Chondrocyte (in vitro differentiated cells): ENCODE measurements at regions not wholly inside any gene's neighbourhood (a gene's known extent, or its start where the extent isn't known, plus 50 kb on each side); places are given as distances from the start of the nearest gene placed in this dataset.

Source experiments
- DNase-seq: peaks from one replicate; pipeline ENCODE4 v3.0.0; 2021; ENCODE audit warnings: mixed read lengths, low spot score
- H3K27ac Mint-ChIP-seq: one replicate; pipeline ENCODE4 v1.8.0; 2021; ENCODE audit warnings: mild to moderate bottlenecking, moderate library complexity, mixed read lengths; ENCODE audit not compliant: unreplicated experiment
- H3K27me3 Mint-ChIP-seq: 2 replicates; pipeline ENCODE4 v1.8.0; 2021; ENCODE audit warnings: low read depth, mixed read lengths
- H3K36me3 Mint-ChIP-seq: 2 replicates; pipeline ENCODE4 v1.8.0; 2021; ENCODE audit warnings: low read depth, mixed read lengths
- H3K4me1 Mint-ChIP-seq: 2 replicates; pipeline ENCODE4 v1.8.0; 2021; ENCODE audit warnings: low read depth, mild to moderate bottlenecking, mixed read lengths
- H3K4me3 Mint-ChIP-seq: one replicate; pipeline ENCODE4 v1.8.0; 2021; ENCODE audit warnings: mild to moderate bottlenecking, moderate library complexity, mixed read lengths; ENCODE audit not compliant: unreplicated experiment
- H3K9me3 Mint-ChIP-seq: 2 replicates; pipeline ENCODE4 v1.8.0; 2021; ENCODE audit warnings: low read depth, mixed read lengths
- TF ChIP-seq, protein P1 (sequence below): fragments of 200-600 bp; sonication (generic); IDR thresholded peaks from 2 replicates; pipeline ENCODE4 v1.5.0; 2021; ENCODE audit warnings: antibody characterized with exemption, mild to moderate bottlenecking, moderate library complexity

DNA sequence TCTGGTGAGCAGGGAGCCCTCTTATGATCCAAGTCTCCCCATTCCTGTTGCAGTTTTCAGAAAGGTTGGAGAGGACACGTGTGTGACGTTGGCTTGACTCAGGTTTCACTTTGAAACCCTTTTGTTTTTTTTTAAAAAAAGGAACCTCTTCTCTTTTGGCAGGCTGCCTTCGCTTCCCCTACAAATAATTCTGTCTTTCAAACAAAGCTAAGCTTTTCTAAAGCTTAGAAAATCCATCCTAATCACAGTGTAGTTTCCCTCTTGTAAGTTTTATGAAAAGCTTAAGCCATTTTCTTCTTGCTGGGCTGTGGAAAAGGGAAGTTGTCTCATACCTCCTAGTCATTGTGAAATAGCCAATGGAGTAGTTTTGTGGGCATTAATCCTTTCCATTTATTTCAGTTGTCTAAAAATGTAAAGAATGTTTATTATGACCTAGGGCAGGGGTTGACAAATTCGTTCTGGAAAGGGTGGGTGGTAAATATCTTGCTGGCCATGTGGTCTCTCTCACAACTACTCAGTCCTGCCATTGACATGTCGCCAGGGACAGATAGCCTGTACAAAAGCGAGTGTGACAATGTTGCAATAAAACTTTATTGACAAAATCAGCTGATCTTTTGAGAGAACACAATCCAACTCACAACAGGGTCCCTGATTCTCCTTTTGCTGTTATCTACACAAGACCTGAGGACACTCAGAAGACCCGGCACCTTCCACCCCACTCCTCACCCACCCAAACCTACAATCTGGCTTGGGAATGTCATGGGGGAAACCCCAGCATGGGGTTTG, 878.8 kb downstream of the RNF144A start:
- H3K27me3 Mint-ChIP-seq: peaks cover 4% of the 10 kb centered on the region
- no peak overlapping the region for H3K27ac Mint-ChIP-seq
- H3K4me1 Mint-ChIP-seq: peaks cover 17% of the 10 kb centered on the region
- no peaks in the 10 kb centered on the region for H3K36me3 Mint-ChIP-seq
- TF ChIP-seq, protein P1, sequence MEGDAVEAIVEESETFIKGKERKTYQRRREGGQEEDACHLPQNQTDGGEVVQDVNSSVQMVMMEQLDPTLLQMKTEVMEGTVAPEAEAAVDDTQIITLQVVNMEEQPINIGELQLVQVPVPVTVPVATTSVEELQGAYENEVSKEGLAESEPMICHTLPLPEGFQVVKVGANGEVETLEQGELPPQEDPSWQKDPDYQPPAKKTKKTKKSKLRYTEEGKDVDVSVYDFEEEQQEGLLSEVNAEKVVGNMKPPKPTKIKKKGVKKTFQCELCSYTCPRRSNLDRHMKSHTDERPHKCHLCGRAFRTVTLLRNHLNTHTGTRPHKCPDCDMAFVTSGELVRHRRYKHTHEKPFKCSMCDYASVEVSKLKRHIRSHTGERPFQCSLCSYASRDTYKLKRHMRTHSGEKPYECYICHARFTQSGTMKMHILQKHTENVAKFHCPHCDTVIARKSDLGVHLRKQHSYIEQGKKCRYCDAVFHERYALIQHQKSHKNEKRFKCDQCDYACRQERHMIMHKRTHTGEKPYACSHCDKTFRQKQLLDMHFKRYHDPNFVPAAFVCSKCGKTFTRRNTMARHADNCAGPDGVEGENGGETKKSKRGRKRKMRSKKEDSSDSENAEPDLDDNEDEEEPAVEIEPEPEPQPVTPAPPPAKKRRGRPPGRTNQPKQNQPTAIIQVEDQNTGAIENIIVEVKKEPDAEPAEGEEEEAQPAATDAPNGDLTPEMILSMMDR: no peak
- no peak overlapping the region for H3K4me3 Mint-ChIP-seq
- no peak for DNase-seq
- no peaks in the 10 kb centered on the region for H3K9me3 Mint-ChIP-seq

DNA sequence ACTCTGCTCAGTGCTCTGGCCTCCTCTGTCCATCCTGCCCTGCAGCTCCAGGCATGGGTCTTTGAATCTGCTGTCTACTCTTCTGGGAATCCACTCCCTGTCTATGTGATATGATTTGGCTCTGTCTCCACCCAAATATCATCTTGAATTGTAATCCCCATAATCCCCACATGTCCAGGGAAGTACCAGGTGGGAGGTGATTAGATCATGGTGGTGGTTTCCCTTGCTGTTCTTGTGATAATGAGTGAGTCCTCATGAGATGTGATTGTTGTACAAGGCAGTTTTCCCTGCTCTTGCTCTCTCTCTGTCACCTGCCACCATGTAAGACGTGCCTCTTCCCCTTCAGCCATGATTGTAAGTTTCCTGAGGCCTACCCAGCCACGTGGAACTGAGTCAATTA, 881.8 kb upstream of the ID2 start:
- H3K27ac Mint-ChIP-seq: no peak overlapping the region
- H3K36me3 Mint-ChIP-seq: peaks cover 2% of the 10 kb centered on the region
- no peak overlapping the region for H3K4me3 Mint-ChIP-seq
- TF ChIP-seq, protein P1: no peak
- no peaks in the 10 kb centered on the region for H3K27me3 Mint-ChIP-seq
- no peak for DNase-seq
- H3K9me3 Mint-ChIP-seq: peaks cover 9% of the 10 kb centered on the region
- peaks cover 5% of the 10 kb centered on the region for H3K4me1 Mint-ChIP-seq

DNA sequence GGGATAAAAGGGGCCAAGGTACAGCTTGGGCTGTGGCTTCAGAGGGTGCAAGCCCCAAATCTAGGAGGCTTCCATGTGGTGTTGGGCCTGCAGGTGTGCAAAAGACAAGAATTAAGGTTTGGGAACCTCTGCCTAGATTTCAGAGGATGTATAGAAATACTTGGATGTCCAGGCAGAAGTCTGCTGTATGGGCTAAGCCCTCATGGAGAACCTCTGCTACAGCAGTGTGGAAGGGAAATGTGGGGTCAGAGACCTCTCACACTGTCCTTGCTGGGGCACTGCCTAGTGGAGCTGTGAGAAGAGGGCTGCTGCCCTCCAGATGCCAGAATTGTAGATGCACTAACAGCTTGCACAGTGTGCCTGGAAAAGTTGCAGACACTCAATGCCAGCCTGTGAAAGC, 880.6 kb upstream of the ID2 start:
- Mint-ChIP-seq H3K4me3 (no peak overlapping the region), H3K4me1 (no peaks in the 10 kb centered on the region), H3K27me3 (no peaks in the 10 kb centered on the region), H3K27ac (no peak overlapping the region), H3K9me3 (peaks cover 9% of the 10 kb centered on the region), H3K36me3 (peaks cover 2% of the 10 kb centered on the region)
- no peak for DNase-seq
- TF ChIP-seq, protein P1: no peak

DNA sequence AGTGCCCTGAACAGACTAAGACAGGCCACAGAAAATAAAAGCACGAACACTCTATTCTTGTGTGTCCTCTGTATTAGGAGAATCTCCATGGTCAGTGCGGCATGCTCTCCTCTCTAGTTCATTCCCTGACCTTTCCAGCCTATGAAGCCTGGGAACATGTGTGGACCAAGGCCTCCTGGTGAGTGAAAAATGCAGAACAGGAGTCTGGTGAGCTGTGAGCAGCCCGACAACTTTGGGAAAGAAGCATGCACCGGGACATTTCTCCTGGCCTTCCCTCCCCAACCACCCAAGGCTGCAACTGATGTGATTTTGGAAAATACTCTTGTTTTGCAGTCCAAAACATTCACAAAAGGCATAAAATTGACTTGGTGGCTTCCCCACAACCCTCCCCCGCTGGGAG, 878.3 kb upstream of the ID2 start:
- no peak overlapping the region for H3K27ac Mint-ChIP-seq
- no peaks in the 10 kb centered on the region for H3K27me3 Mint-ChIP-seq
- peaks cover 2% of the 10 kb centered on the region for H3K36me3 Mint-ChIP-seq
- TF ChIP-seq, protein P1: no peak
- peaks cover 9% of the 10 kb centered on the region for H3K9me3 Mint-ChIP-seq
- H3K4me1 Mint-ChIP-seq: no peaks in the 10 kb centered on the region
- H3K4me3 Mint-ChIP-seq: no peak overlapping the region
- DNase-seq: no peak

DNA sequence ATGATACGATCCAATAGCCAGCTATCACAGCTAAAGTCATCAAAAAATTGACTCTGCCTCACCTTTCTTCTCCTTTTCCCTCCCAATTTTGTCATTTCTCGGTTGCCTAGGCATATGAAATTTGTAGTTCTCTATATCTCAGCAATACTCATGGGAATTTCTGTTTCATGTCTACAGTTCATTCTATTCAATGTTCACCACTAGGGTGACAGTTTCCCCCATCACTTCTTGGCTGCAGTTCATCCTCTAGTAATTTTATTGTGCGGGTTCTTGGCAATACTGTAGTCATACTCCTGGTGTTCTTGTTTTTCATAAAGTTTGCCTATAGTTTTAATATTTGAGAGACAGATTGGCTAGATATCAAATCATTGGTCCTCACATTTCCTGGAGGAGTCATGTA, 872.2 kb upstream of the ID2 start:
- Mint-ChIP-seq H3K27ac (no peak overlapping the region), H3K36me3 (no peaks in the 10 kb centered on the region), H3K27me3 (no peaks in the 10 kb centered on the region), H3K4me3 (no peak overlapping the region), H3K4me1 (peaks cover 23% of the 10 kb centered on the region), H3K9me3 (peaks cover 7% of the 10 kb centered on the region)
- DNase-seq: no peak
- TF ChIP-seq, protein P1: no peak
